GM23338 (cell line): ENCODE measurements at regions not wholly inside any gene's neighbourhood (a gene's known extent, or its start where the extent isn't known, plus 50 kb on each side); places are given as distances from the start of the nearest gene placed in this dataset.

Source experiments
- ATAC-seq: fragments of 200-7000 bp; cut with Tn5 transposase; 3 replicates; pipeline ENCODE4 v1.9.1; 2020
- DNase-seq: peaks from one replicate; pipeline ENCODE4 v3.0.0-alpha.2; 2015; ENCODE audit warnings: low spot score
- H2AFZ ChIP-seq: fragments of 200-600 bp; sonication (generic); 2 replicates; pipeline ENCODE4 v1.8.0; 2016; ENCODE audit warnings: antibody characterized with exemption, mild to moderate bottlenecking, moderate library complexity
- H3F3A ChIP-seq: fragments of 200-600 bp; sonication (generic); replicated peaks from 2 replicates; pipeline ENCODE4 v1.8.0; 2017; ENCODE audit warnings: antibody characterized with exemption, mixed run types, low read depth
- H3K27ac ChIP-seq: fragments of 200-600 bp; sonication (generic); 2 replicates; pipeline ENCODE4 v1.6.1; 2016; ENCODE audit warnings: low read depth
- H3K27me3 ChIP-seq: fragments of 200-600 bp; sonication (generic); 2 replicates; pipeline ENCODE4 v1.8.0; 2016; ENCODE audit warnings: mild to moderate bottlenecking, mixed run types, moderate library complexity; ENCODE audit not compliant: insufficient read depth
- H3K36me3 ChIP-seq: fragments of 200-600 bp; sonication (generic); 2 replicates; pipeline ENCODE4 v1.8.0; 2016; ENCODE audit warnings: mild to moderate bottlenecking; ENCODE audit not compliant: insufficient read depth
- H3K4me1 ChIP-seq: fragments of 200-600 bp; sonication (generic); 2 replicates; pipeline ENCODE4 v1.8.0; 2016; ENCODE audit warnings: mild to moderate bottlenecking, moderate library complexity; ENCODE audit not compliant: insufficient read depth
- H3K4me2 ChIP-seq: fragments of 200-600 bp; sonication (generic); 2 replicates; pipeline ENCODE4 v1.7.1; 2017; ENCODE audit warnings: mixed run types
- H3K4me3 ChIP-seq: fragments of 200-600 bp; sonication (generic); 2 replicates; pipeline ENCODE4 v1.6.1; 2016; ENCODE audit warnings: mixed run types
- H3K79me2 ChIP-seq: fragments of 200-600 bp; sonication (generic); replicated peaks from 2 replicates; pipeline ENCODE4 v1.8.0; 2017; ENCODE audit warnings: mild to moderate bottlenecking; ENCODE audit not compliant: insufficient read depth
- H3K9me2 ChIP-seq: fragments of 200-600 bp; sonication (generic); 2 replicates; pipeline ENCODE4 v1.8.0; 2017; ENCODE audit not compliant: insufficient read depth
- H4K20me1 ChIP-seq: fragments of 200-600 bp; sonication (generic); replicated peaks from 2 replicates; pipeline ENCODE4 v1.8.0; 2017; ENCODE audit warnings: mild to moderate bottlenecking; ENCODE audit not compliant: insufficient read depth
- H3K27ac Mint-ChIP-seq: 2 replicates; pipeline ENCODE4 v1.8.0; 2020; ENCODE audit warnings: inconsistent platforms, mild to moderate bottlenecking, moderate library complexity, mixed read lengths
- H3K27me3 Mint-ChIP-seq: 3 replicates; pipeline ENCODE4 v1.8.0; 2022; ENCODE audit warnings: low read depth, mild to moderate bottlenecking, moderate library complexity, mixed read lengths, inconsistent platforms; ENCODE audit not compliant: insufficient read depth, poor library complexity
- H3K36me3 Mint-ChIP-seq: 3 replicates; pipeline ENCODE4 v1.8.0; 2021; ENCODE audit warnings: low read depth, mild to moderate bottlenecking, inconsistent platforms, moderate library complexity, mixed read lengths
- H3K4me1 Mint-ChIP-seq: 3 replicates; pipeline ENCODE4 v1.8.0; 2020; ENCODE audit warnings: mild to moderate bottlenecking, inconsistent platforms, mixed read lengths
- H3K4me3 Mint-ChIP-seq: 3 replicates; pipeline ENCODE4 v1.8.0; 2021; ENCODE audit warnings: moderate library complexity, mild to moderate bottlenecking, inconsistent platforms, mixed read lengths
- H3K9me3 Mint-ChIP-seq: 3 replicates; pipeline ENCODE4 v1.8.0; 2020; ENCODE audit warnings: moderate library complexity, mild to moderate bottlenecking, inconsistent platforms, mixed read lengths
- JUNB ChIP-seq: IDR thresholded peaks from one replicate; pipeline ENCODE4 v1.6.1; 2016; ENCODE audit warnings: antibody characterized with exemption; ENCODE audit not compliant: unreplicated experiment
- STAT1 ChIP-seq: IDR thresholded peaks from one replicate; pipeline ENCODE4 v1.6.1; 2016; ENCODE audit warnings: antibody characterized with exemption; ENCODE audit not compliant: unreplicated experiment
- TF ChIP-seq, protein P1 (sequence below): IDR thresholded peaks from 2 replicates; pipeline ENCODE4 v1.6.1; 2016; ENCODE audit warnings: antibody characterized with exemption
- TF ChIP-seq, protein P2 (sequence below), 2 experiments: fragments of 200-600 bp in 1 of 2; sonication (generic) in 1 of 2; conservative IDR thresholded peaks; 2 replicates each; pipeline versions ENCODE4 v1.5.1 to v1.6.1; 2016 to 2017; ENCODE audit warnings: antibody characterized with exemption in 2 of 2, low read depth in 2 of 2, mild to moderate bottlenecking in 2 of 2, moderate library complexity in 1 of 2
- TF ChIP-seq, protein P3 (sequence below): fragments of 250-450 bp; sonication (Bioruptor Pico); IDR thresholded peaks from 2 replicates; pipeline ENCODE4 v1.5.0; 2020; ENCODE audit warnings: mild to moderate bottlenecking, moderate library complexity
- TF ChIP-seq, protein P4 (sequence below): IDR thresholded peaks from one replicate; pipeline ENCODE4 v1.6.1; 2018; ENCODE audit warnings: antibody characterized with exemption; ENCODE audit not compliant: unreplicated experiment

DNA sequence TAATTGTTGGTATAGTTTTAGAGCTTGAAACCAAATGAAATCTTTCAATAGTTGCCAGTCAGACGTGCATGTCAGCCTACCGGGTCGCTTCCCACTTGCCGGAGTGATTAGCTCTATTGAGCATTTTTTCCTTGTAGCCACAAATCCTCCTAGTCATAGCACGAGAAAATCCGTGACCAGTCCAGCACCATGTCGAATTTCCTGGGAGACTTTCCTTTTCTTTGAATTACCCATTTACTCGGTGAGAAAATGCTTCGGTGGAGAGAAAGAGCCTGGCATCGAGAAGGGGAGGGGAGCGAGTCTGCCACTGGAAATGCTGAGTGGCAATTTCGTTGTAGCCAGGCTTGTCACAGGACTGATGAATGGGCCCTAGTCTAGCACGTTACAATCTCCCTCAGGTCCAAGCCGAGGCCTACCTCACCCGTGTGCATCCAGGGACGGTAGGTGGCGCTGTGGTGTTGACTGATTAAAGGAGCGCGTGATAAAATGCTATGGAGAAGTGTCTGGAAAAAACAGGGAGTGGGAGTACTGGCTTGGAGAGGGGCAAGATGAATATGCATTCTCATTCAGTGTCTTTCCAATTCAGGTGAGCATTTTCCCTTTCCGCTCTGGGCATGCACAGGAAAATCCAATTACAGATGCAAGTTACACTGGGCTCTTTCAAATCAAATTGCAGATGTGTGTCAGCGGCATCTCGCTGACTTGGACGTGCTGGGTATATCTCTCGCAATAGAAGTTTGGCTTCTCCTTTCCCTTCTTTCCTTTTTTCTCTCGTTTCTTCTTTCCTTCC is 238.8 kb downstream of the EDEM1 start:
- no peaks in the 10 kb centered on the region for H3K4me1 ChIP-seq
- no peak overlapping the region for H3K4me3 ChIP-seq
- DNase-seq (peak; percentile 83), ATAC-seq (peak; percentile 100)
- no peaks in the 10 kb centered on the region for H3K36me3 ChIP-seq
- Mint-ChIP-seq H3K4me1 (no peaks in the 10 kb centered on the region; the same call in 2 of the 3 replicates), H3K27ac (no peak overlapping the region), H3K4me3 (no peak overlapping the region), H3K9me3 (peaks cover 85% of the 10 kb centered on the region), H3K36me3 (no peaks in the 10 kb centered on the region; the same call in 1 of the 3 replicates), H3K27me3 (no peaks in the 10 kb centered on the region)
- TF ChIP-seq, protein P1, sequence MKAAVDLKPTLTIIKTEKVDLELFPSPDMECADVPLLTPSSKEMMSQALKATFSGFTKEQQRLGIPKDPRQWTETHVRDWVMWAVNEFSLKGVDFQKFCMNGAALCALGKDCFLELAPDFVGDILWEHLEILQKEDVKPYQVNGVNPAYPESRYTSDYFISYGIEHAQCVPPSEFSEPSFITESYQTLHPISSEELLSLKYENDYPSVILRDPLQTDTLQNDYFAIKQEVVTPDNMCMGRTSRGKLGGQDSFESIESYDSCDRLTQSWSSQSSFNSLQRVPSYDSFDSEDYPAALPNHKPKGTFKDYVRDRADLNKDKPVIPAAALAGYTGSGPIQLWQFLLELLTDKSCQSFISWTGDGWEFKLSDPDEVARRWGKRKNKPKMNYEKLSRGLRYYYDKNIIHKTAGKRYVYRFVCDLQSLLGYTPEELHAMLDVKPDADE = no peak
- TF ChIP-seq, protein P2, sequence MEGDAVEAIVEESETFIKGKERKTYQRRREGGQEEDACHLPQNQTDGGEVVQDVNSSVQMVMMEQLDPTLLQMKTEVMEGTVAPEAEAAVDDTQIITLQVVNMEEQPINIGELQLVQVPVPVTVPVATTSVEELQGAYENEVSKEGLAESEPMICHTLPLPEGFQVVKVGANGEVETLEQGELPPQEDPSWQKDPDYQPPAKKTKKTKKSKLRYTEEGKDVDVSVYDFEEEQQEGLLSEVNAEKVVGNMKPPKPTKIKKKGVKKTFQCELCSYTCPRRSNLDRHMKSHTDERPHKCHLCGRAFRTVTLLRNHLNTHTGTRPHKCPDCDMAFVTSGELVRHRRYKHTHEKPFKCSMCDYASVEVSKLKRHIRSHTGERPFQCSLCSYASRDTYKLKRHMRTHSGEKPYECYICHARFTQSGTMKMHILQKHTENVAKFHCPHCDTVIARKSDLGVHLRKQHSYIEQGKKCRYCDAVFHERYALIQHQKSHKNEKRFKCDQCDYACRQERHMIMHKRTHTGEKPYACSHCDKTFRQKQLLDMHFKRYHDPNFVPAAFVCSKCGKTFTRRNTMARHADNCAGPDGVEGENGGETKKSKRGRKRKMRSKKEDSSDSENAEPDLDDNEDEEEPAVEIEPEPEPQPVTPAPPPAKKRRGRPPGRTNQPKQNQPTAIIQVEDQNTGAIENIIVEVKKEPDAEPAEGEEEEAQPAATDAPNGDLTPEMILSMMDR (conservative IDR thresholded peaks at IDR 0.05; ENCODE audit: low read depth in 2 of 2) = peak; percentile 76 to 85
- no peaks in the 10 kb centered on the region for H3F3A ChIP-seq
- H3K4me2 ChIP-seq = no peak overlapping the region
- H3K79me2 ChIP-seq = no peaks in the 10 kb centered on the region
- no peaks in the 10 kb centered on the region for H3K27me3 ChIP-seq
- H4K20me1 ChIP-seq = no peaks in the 10 kb centered on the region
- no peaks in the 10 kb centered on the region for H3K9me2 ChIP-seq
- no peak overlapping the region for H2AFZ ChIP-seq
- H3K27ac ChIP-seq = no peak overlapping the region

DNA sequence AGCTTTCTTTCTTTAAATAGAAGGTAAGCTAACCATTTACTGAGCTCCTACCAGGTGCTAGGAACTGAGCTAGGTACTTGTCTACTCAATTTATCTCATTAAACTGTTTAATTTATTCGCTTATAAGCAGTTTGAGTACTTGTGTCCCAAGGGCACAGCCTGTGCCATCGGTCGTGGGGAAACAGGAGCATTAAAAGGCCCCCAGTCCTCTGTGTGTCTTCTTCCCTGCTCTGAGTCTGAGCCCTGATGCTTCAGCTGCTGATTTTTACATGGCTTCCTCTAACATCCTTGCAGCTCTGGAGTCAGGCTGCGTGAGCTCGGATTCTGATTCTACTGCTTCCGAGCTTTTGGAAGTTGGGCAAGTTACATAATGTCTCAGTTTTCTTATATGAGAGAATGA is 239.5 kb downstream of the EDEM1 start:
- Histone ChIP-seq H3K27me3 (no peaks in the 10 kb centered on the region), H3K4me3 (no peak overlapping the region), H3K36me3 (no peaks in the 10 kb centered on the region), H3K27ac (no peak overlapping the region), H3K4me1 (no peaks in the 10 kb centered on the region), H3K79me2 (no peaks in the 10 kb centered on the region), H3K4me2 (no peak overlapping the region), H3K9me2 (no peaks in the 10 kb centered on the region), H2AFZ (no peak overlapping the region), H3F3A (no peaks in the 10 kb centered on the region), H4K20me1 (no peaks in the 10 kb centered on the region)
- DNase-seq (no peak), ATAC-seq (no peak)
- Mint-ChIP-seq H3K9me3 (peaks cover 85% of the 10 kb centered on the region), H3K27ac (no peak overlapping the region), H3K27me3 (no peaks in the 10 kb centered on the region), H3K36me3 (no peaks in the 10 kb centered on the region; the same call in 1 of the 3 replicates), H3K4me3 (no peak overlapping the region), H3K4me1 (no peaks in the 10 kb centered on the region; the same call in 2 of the 3 replicates)
- TF ChIP-seq STAT1 (no peak), JUNB (no peak)
- TF ChIP-seq, protein P3, sequence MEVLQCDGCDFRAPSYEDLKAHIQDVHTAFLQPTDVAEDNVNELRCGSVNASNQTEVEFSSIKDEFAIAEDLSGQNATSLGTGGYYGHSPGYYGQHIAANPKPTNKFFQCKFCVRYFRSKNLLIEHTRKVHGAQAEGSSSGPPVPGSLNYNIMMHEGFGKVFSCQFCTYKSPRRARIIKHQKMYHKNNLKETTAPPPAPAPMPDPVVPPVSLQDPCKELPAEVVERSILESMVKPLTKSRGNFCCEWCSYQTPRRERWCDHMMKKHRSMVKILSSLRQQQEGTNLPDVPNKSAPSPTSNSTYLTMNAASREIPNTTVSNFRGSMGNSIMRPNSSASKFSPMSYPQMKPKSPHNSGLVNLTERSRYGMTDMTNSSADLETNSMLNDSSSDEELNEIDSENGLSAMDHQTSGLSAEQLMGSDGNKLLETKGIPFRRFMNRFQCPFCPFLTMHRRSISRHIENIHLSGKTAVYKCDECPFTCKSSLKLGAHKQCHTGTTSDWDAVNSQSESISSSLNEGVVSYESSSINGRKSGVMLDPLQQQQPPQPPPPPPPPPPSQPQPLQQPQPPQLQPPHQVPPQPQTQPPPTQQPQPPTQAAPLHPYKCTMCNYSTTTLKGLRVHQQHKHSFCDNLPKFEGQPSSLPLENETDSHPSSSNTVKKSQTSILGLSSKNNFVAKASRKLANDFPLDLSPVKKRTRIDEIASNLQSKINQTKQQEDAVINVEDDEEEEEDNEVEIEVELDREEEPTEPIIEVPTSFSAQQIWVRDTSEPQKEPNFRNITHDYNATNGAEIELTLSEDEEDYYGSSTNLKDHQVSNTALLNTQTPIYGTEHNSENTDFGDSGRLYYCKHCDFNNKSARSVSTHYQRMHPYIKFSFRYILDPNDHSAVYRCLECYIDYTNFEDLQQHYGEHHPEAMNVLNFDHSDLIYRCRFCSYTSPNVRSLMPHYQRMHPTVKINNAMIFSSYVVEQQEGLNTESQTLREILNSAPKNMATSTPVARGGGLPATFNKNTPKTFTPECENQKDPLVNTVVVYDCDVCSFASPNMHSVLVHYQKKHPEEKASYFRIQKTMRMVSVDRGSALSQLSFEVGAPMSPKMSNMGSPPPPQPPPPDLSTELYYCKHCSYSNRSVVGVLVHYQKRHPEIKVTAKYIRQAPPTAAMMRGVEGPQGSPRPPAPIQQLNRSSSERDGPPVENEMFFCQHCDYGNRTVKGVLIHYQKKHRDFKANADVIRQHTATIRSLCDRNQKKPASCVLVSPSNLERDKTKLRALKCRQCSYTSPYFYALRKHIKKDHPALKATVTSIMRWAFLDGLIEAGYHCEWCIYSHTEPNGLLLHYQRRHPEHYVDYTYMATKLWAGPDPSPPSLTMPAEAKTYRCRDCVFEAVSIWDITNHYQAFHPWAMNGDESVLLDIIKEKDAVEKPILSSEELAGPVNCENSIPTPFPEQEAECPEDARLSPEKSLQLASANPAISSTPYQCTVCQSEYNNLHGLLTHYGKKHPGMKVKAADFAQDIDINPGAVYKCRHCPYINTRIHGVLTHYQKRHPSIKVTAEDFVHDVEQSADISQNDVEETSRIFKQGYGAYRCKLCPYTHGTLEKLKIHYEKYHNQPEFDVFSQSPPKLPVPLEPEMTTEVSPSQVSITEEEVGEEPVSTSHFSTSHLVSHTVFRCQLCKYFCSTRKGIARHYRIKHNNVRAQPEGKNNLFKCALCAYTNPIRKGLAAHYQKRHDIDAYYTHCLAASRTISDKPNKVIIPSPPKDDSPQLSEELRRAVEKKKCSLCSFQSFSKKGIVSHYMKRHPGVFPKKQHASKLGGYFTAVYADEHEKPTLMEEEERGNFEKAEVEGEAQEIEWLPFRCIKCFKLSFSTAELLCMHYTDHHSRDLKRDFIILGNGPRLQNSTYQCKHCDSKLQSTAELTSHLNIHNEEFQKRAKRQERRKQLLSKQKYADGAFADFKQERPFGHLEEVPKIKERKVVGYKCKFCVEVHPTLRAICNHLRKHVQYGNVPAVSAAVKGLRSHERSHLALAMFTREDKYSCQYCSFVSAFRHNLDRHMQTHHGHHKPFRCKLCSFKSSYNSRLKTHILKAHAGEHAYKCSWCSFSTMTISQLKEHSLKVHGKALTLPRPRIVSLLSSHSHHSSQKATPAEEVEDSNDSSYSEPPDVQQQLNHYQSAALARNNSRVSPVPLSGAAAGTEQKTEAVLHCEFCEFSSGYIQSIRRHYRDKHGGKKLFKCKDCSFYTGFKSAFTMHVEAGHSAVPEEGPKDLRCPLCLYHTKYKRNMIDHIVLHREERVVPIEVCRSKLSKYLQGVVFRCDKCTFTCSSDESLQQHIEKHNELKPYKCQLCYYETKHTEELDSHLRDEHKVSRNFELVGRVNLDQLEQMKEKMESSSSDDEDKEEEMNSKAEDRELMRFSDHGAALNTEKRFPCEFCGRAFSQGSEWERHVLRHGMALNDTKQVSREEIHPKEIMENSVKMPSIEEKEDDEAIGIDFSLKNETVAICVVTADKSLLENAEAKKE = no peak
- TF ChIP-seq, protein P4, sequence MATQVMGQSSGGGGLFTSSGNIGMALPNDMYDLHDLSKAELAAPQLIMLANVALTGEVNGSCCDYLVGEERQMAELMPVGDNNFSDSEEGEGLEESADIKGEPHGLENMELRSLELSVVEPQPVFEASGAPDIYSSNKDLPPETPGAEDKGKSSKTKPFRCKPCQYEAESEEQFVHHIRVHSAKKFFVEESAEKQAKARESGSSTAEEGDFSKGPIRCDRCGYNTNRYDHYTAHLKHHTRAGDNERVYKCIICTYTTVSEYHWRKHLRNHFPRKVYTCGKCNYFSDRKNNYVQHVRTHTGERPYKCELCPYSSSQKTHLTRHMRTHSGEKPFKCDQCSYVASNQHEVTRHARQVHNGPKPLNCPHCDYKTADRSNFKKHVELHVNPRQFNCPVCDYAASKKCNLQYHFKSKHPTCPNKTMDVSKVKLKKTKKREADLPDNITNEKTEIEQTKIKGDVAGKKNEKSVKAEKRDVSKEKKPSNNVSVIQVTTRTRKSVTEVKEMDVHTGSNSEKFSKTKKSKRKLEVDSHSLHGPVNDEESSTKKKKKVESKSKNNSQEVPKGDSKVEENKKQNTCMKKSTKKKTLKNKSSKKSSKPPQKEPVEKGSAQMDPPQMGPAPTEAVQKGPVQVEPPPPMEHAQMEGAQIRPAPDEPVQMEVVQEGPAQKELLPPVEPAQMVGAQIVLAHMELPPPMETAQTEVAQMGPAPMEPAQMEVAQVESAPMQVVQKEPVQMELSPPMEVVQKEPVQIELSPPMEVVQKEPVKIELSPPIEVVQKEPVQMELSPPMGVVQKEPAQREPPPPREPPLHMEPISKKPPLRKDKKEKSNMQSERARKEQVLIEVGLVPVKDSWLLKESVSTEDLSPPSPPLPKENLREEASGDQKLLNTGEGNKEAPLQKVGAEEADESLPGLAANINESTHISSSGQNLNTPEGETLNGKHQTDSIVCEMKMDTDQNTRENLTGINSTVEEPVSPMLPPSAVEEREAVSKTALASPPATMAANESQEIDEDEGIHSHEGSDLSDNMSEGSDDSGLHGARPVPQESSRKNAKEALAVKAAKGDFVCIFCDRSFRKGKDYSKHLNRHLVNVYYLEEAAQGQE = no peak
- TF ChIP-seq, protein P1 = no peak
